WTC11 (cell line): ENCODE measurements at regions not wholly inside any gene's neighbourhood (a gene's known extent, or its start where the extent isn't known, plus 50 kb on each side); places are given as distances from the start of the nearest gene placed in this dataset.

Source experiments
- ATAC-seq: fragments of 200-7000 bp; cut with Tn5 transposase; 2 replicates; pipeline ENCODE4 v1.10.0; 2021; ENCODE audit warnings: mild to moderate bottlenecking, moderate library complexity
- CTCF ChIA-PET: fragments of 300-600 bp; sonication (Branson Sonifier 250); formaldehyde crosslinking; loops from one replicate; lab custom pipeline; 2021; ENCODE audit warnings: antibody characterized with exemption; lab: Charles Lee
- POLR2A ChIA-PET: fragments of 350-600 bp; sonication (Branson Sonifier 250); formaldehyde crosslinking; loops from one replicate; lab custom pipeline; 2021; ENCODE audit warnings: antibody characterized with exemption; lab: Charles Lee
- DNase-seq: peaks from one replicate; pipeline ENCODE4 v3.0.0; 2021; ENCODE audit warnings: low spot score
- H3K27ac Mint-ChIP-seq: 2 replicates; pipeline ENCODE4 v1.8.0; 2021; ENCODE audit warnings: mixed read lengths
- H3K27me3 Mint-ChIP-seq: 2 replicates; pipeline ENCODE4 v1.8.0; 2021; ENCODE audit warnings: low read depth, mild to moderate bottlenecking, moderate library complexity, mixed read lengths
- H3K36me3 Mint-ChIP-seq: 2 replicates; pipeline ENCODE4 v1.8.0; 2021; ENCODE audit warnings: mixed read lengths
- H3K4me1 Mint-ChIP-seq: 2 replicates; pipeline ENCODE4 v1.8.0; 2022; ENCODE audit warnings: mixed read lengths
- H3K4me3 Mint-ChIP-seq: 2 replicates; pipeline ENCODE4 v1.8.0; 2021; ENCODE audit warnings: mild to moderate bottlenecking, moderate library complexity, mixed read lengths
- H3K9me3 Mint-ChIP-seq: 2 replicates; pipeline ENCODE4 v1.8.0; 2021; ENCODE audit warnings: mixed read lengths
- ATF1 ChIP-seq: sonication (generic); formaldehyde crosslinking; IDR thresholded peaks from 2 replicates; pipeline ENCODE4 v1.8.1; 2023; ENCODE audit warnings: mild to moderate bottlenecking, moderate library complexity, missing genetic modification reagents
- ELF4 ChIP-seq: sonication (generic); formaldehyde crosslinking; IDR thresholded peaks from 2 replicates; pipeline ENCODE4 v1.8.1; 2022; ENCODE audit warnings: low read depth, mild to moderate bottlenecking, moderate library complexity, missing genetic modification reagents
- ETV6 ChIP-seq: sonication (generic); formaldehyde crosslinking; IDR thresholded peaks from 2 replicates; pipeline ENCODE4 v1.8.1; 2022; ENCODE audit warnings: mild to moderate bottlenecking, missing genetic modification reagents
- IRF2 ChIP-seq: sonication (generic); formaldehyde crosslinking; IDR thresholded peaks from 2 replicates; pipeline ENCODE4 v1.8.0; 2022; ENCODE audit warnings: low read depth, missing genetic modification reagents, borderline replicate concordance
- KAT7 ChIP-seq: sonication (generic); formaldehyde crosslinking; IDR thresholded peaks from 2 replicates; pipeline ENCODE4 v1.8.1; 2023; ENCODE audit warnings: missing genetic modification reagents, mild to moderate bottlenecking, borderline replicate concordance
- MLX ChIP-seq: sonication (generic); formaldehyde crosslinking; IDR thresholded peaks from 2 replicates; pipeline ENCODE4 v1.8.1; 2023; ENCODE audit warnings: mild to moderate bottlenecking, missing genetic modification reagents, moderate library complexity
- NR1H2 ChIP-seq: sonication (generic); formaldehyde crosslinking; IDR thresholded peaks from 2 replicates; pipeline ENCODE4 v1.9.0; 2021; ENCODE audit warnings: mild to moderate bottlenecking, moderate library complexity, missing genetic modification reagents
- PRRX2 ChIP-seq: fragments of 250-450 bp; sonication (Bioruptor Pico); IDR thresholded peaks from 2 replicates; pipeline ENCODE4 v1.8.0; 2021; ENCODE audit warnings: mild to moderate bottlenecking
- SOX15 ChIP-seq: fragments of 250-450 bp; sonication (Bioruptor Pico); IDR thresholded peaks from 2 replicates; pipeline ENCODE4 v1.9.0; 2021; ENCODE audit warnings: mild to moderate bottlenecking
- TCF7 ChIP-seq: sonication (generic); formaldehyde crosslinking; IDR thresholded peaks from 2 replicates; pipeline ENCODE4 v1.8.0; 2022; ENCODE audit warnings: mild to moderate bottlenecking, low read depth, missing genetic modification reagents, moderate library complexity
- TEAD4 ChIP-seq: sonication (generic); formaldehyde crosslinking; IDR thresholded peaks from 2 replicates; pipeline ENCODE4 v1.8.0; 2022; ENCODE audit warnings: mild to moderate bottlenecking, missing genetic modification reagents
- ZNF232 ChIP-seq: sonication (generic); formaldehyde crosslinking; IDR thresholded peaks from 2 replicates; pipeline ENCODE4 v1.8.0; 2022; ENCODE audit warnings: mild to moderate bottlenecking, missing genetic modification reagents
- ZNF396 ChIP-seq: fragments of 250-450 bp; sonication (Bioruptor Pico); IDR thresholded peaks from 2 replicates; pipeline ENCODE4 v1.8.0; 2021; ENCODE audit warnings: mild to moderate bottlenecking, moderate library complexity, borderline replicate concordance
- ZNF425 ChIP-seq: fragments of 250-450 bp; sonication (Bioruptor Pico); conservative IDR thresholded peaks from 2 replicates; pipeline ENCODE4 v1.9.0; 2021; ENCODE audit warnings: mild to moderate bottlenecking
- TF ChIP-seq, protein P1 (sequence below): sonication (generic); formaldehyde crosslinking; IDR thresholded peaks from 2 replicates; pipeline ENCODE4 v1.8.0; 2023; ENCODE audit warnings: missing genetic modification reagents, mild to moderate bottlenecking, borderline replicate concordance
- TF ChIP-seq, protein P2 (sequence below): sonication (generic); formaldehyde crosslinking; IDR thresholded peaks from 2 replicates; pipeline ENCODE4 v1.8.0; 2022; ENCODE audit warnings: mild to moderate bottlenecking, missing genetic modification reagents

DNA sequence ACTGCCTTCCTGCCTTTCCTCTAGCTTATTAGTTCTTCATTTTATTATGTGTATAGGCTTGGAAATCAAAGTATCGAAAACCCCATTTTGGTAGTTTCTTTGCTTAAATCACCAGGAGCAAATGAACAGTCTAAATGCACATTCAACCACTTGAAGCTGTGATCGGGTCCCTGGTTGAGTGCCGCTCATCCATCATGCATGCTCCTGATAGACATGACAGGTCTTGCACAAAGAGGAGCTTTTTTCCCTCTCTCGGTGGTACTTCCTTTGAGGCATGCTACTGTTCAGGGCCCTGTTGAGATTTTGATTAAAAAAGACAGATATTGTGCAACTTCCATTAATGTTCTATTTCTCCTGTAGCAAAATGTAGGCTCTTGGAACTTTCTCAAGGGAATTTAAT, 185.8 kb downstream of the OLFM4 start:
- no peak for ATAC-seq
- CTCF ChIA-PET = interaction anchor here (3.6 kb wide), 1 partner anchor 13 kb away, joined by 20 read pairs; no protein-coding TSS in a partner anchor
- POLR2A ChIA-PET = no interaction called here

GRCh38 chr13:53215563-53215962, 186.9 kb downstream of the OLFM4 start:
- ChIA-PET CTCF (interaction anchor here (0.8 to 3.6 kb wide), 3 partner anchors 9 to 247 kb away, joined by 3 to 20 read pairs (median 7); no protein-coding TSS in a partner anchor), POLR2A (no interaction called here)
- ATAC-seq (no peak), DNase-seq (no peak)
- H3K36me3 Mint-ChIP-seq = no peaks in the 10 kb centered on the region
- H3K9me3 Mint-ChIP-seq = no peaks in the 10 kb centered on the region
- H3K27me3 Mint-ChIP-seq = peaks cover 18% of the 10 kb centered on the region
- H3K4me1 Mint-ChIP-seq = no peaks in the 10 kb centered on the region
- H3K4me3 Mint-ChIP-seq = no peak overlapping the region
- no peak for TF ChIP-seq TCF7
- TF ChIP-seq IRF2 (CRISPR knock-in tag) = no peak
- no peak for TF ChIP-seq NR1H2 (CRISPR knock-in tag)
- no peak overlapping the region for H3K27ac Mint-ChIP-seq

More for the DNA sequence above, 185.8 kb downstream of the OLFM4 start:
- Mint-ChIP-seq H3K4me1 (no peaks in the 10 kb centered on the region), H3K4me3 (no peak overlapping the region), H3K27ac (no peak overlapping the region), H3K27me3 (peaks cover 18% of the 10 kb centered on the region), H3K36me3 (no peaks in the 10 kb centered on the region)
- TF ChIP-seq TEAD4 (CRISPR knock-in tag) = no peak
- no peak for TF ChIP-seq SOX15
- TF ChIP-seq KAT7 (CRISPR knock-in tag) = no peak
- TF ChIP-seq, protein P1, sequence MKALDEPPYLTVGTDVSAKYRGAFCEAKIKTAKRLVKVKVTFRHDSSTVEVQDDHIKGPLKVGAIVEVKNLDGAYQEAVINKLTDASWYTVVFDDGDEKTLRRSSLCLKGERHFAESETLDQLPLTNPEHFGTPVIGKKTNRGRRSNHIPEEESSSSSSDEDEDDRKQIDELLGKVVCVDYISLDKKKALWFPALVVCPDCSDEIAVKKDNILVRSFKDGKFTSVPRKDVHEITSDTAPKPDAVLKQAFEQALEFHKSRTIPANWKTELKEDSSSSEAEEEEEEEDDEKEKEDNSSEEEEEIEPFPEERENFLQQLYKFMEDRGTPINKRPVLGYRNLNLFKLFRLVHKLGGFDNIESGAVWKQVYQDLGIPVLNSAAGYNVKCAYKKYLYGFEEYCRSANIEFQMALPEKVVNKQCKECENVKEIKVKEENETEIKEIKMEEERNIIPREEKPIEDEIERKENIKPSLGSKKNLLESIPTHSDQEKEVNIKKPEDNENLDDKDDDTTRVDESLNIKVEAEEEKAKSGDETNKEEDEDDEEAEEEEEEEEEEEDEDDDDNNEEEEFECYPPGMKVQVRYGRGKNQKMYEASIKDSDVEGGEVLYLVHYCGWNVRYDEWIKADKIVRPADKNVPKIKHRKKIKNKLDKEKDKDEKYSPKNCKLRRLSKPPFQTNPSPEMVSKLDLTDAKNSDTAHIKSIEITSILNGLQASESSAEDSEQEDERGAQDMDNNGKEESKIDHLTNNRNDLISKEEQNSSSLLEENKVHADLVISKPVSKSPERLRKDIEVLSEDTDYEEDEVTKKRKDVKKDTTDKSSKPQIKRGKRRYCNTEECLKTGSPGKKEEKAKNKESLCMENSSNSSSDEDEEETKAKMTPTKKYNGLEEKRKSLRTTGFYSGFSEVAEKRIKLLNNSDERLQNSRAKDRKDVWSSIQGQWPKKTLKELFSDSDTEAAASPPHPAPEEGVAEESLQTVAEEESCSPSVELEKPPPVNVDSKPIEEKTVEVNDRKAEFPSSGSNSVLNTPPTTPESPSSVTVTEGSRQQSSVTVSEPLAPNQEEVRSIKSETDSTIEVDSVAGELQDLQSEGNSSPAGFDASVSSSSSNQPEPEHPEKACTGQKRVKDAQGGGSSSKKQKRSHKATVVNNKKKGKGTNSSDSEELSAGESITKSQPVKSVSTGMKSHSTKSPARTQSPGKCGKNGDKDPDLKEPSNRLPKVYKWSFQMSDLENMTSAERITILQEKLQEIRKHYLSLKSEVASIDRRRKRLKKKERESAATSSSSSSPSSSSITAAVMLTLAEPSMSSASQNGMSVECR (CRISPR knock-in tag) = no peak
- TF ChIP-seq ETV6 (CRISPR knock-in tag) = no peak
- TF ChIP-seq, all 79 proteins: peak for 0
- no peak for DNase-seq
- H3K9me3 Mint-ChIP-seq = no peaks in the 10 kb centered on the region

- H3K27ac Mint-ChIP-seq = no peak overlapping the region
- no peaks in the 10 kb centered on the region for H3K36me3 Mint-ChIP-seq
- TF ChIP-seq ZNF396 (no peak), ZNF232 (CRISPR knock-in tag) (no peak)
- H3K27me3 Mint-ChIP-seq = peaks cover 8% of the 10 kb centered on the region
- CTCF ChIA-PET = interaction anchor here (3.6 kb wide), 1 partner anchor 15 kb away, joined by 20 read pairs; no protein-coding TSS in a partner anchor
- POLR2A ChIA-PET = no interaction called here
- ATAC-seq (no peak), DNase-seq (no peak)
- no peaks in the 10 kb centered on the region for H3K4me1 Mint-ChIP-seq
- H3K9me3 Mint-ChIP-seq = peaks cover 4% of the 10 kb centered on the region; the same call in 1 of the 2 replicates
- no peak overlapping the region for H3K4me3 Mint-ChIP-seq
These were observed 188.2 kb downstream of the OLFM4 start for GRCh38 chr13:53216773-53217172.

DNA sequence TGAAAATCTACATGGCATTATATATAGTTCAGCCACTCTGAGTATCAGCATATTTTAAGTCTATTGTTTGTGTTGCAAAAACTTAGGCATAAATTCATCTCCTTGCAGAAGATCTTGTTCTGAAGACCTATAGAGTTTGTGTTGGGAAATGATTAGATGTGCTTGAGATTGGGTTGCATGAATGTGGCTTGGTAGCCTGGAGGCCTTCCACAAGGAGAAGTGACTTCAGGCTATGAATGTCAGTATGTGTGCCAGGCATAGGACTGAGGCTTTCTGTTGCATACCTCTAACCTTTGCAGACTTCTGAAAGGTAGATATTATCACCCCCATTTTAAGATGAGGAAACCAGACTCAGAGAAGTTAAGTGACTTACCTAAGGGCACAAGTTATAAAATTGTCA, 188.6 kb downstream of the OLFM4 start:
- TF ChIP-seq, protein P2, sequence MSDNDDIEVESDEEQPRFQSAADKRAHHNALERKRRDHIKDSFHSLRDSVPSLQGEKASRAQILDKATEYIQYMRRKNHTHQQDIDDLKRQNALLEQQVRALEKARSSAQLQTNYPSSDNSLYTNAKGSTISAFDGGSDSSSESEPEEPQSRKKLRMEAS = no peak
- TF ChIP-seq ELF4 (no peak), ZNF425 (no peak), PRRX2 (CRISPR knock-in tag) (no peak), MLX (no peak), ATF1 (CRISPR knock-in tag) (no peak)
- Mint-ChIP-seq H3K4me1 (no peaks in the 10 kb centered on the region), H3K4me3 (no peak overlapping the region), H3K27me3 (peaks cover 5% of the 10 kb centered on the region), H3K9me3 (peaks cover 8% of the 10 kb centered on the region), H3K27ac (no peak overlapping the region), H3K36me3 (0 out of 2 replicates have a peak, but pooled peaks cover 3% of the 10 kb centered on the region)
- CTCF ChIA-PET = no interaction called here
- POLR2A ChIA-PET = no interaction called here
- ATAC-seq = no peak
- DNase-seq = no peak
